HepG2 (cell line): ENCODE measurements at regions not wholly inside any gene's neighbourhood (a gene's known extent, or its start where the extent isn't known, plus 50 kb on each side); places are given as distances from the start of the nearest gene placed in this dataset.

Experiments
- ATAC-seq: fragments of 200-7000 bp; cut with Tn5 transposase; 3 replicates; pipeline ENCODE4 v1.9.1; 2020; ENCODE audit warnings: mild to moderate bottlenecking, moderate library complexity
- BruUV-seq: library from RNA; stranded (reverse); fragments of 400-500 nt; replicated peaks from 2 replicates; lab custom pipeline; 2021; lab: Mats Ljungman, UMichigan
- CTCF ChIA-PET: fragments of 300-600 bp; formaldehyde crosslinking; extraction: SDS; loops from one replicate; lab custom pipeline; 2021; ENCODE audit warnings: low total read pairs, inconsistent platforms, low intra/inter-chr PET ratio; lab: Yijun Ruan, JAX
- POLR2A ChIA-PET: fragments of 350-600 bp; sonication (Branson Sonifier 250); formaldehyde crosslinking; loops from one replicate; lab custom pipeline; 2020; ENCODE audit warnings: antibody characterized with exemption, inconsistent platforms; lab: Yijun Ruan, JAX
- DNase-seq: peaks from one replicate; pipeline ENCODE4 v3.0.0-alpha.2; 2015; ENCODE audit warnings: low spot score
- FAIRE-seq: peaks from 3 replicates; lab custom pipeline; 2011; peaks lifted over from hg19 to GRCh38; lab: Jason Lieb, UNC
- H2AFZ ChIP-seq: one replicate; pipeline ENCODE4 v1.6.1; 2011; ENCODE audit warnings: low read length, inconsistent platforms
- H3K27ac ChIP-seq: fragments of 300-600 bp; 3 replicates; pipeline ENCODE4 v1.8.0; 2011; ENCODE audit warnings: mixed run types, mild to moderate bottlenecking, mixed read lengths, low read length, inconsistent platforms; ENCODE audit not compliant: insufficient read depth; ENCODE audit errors: extremely low read length
- H3K27me3 ChIP-seq, 2 experiments: fragments of 200-600 bp in 1 of 2; 2 replicates in 1 of 2; 3 replicates in 1 of 2; pipeline versions ENCODE4 v1.6.0 to v1.8.0; 2011; ENCODE audit warnings: low read length in 2 of 2, mild to moderate bottlenecking in 2 of 2, moderate library complexity in 2 of 2, inconsistent platforms in 1 of 2; ENCODE audit not compliant: insufficient read depth in 2 of 2, control insufficient read depth in 1 of 2
- H3K36me3 ChIP-seq, 2 experiments: fragments of 200-600 bp in 1 of 2; replicated peaks in 1 of 2; 2 replicates in 1 of 2; 3 replicates in 1 of 2; pipeline versions ENCODE4 v1.5.1 to v1.8.0; 2011; ENCODE audit warnings: low read length in 2 of 2, inconsistent platforms in 1 of 2; ENCODE audit not compliant: insufficient read depth in 2 of 2, control insufficient read depth in 1 of 2
- H3K4me1 ChIP-seq: 2 replicates; pipeline ENCODE4 v1.5.1; 2012; ENCODE audit warnings: low read length, inconsistent platforms; ENCODE audit not compliant: insufficient read depth
- H3K4me2 ChIP-seq: 2 replicates; pipeline ENCODE4 v1.6.0; 2011; ENCODE audit warnings: low read depth, low read length, inconsistent platforms
- H3K4me3 ChIP-seq, 3 experiments: fragments of 200-600 bp in 1 of 3; sonication (generic), shearing (Covaris generic) in 1 of 3; replicated peaks in 1 of 3; 2 replicates each; pipeline ENCODE4 v1.5.1; 2011 to 2016; ENCODE audit warnings: low read length in 3 of 3, inconsistent platforms in 2 of 3, low read depth in 2 of 3, mild to moderate bottlenecking in 2 of 3, control low read depth in 1 of 3, mixed read lengths in 1 of 3; ENCODE audit not compliant: insufficient read depth in 1 of 3
- H3K79me2 ChIP-seq: one replicate; pipeline ENCODE4 v1.6.1; 2011; ENCODE audit warnings: low read length, inconsistent platforms; ENCODE audit not compliant: insufficient read depth
- H3K9ac ChIP-seq: 2 replicates; pipeline ENCODE4 v1.6.0; 2011; ENCODE audit warnings: mild to moderate bottlenecking, low read depth, low read length, inconsistent platforms; ENCODE audit not compliant: insufficient read depth
- H3K9me3 ChIP-seq: 2 replicates; pipeline ENCODE4 v1.5.1; 2012; ENCODE audit warnings: mild to moderate bottlenecking, low read length
- H4K20me1 ChIP-seq: 2 replicates; pipeline ENCODE4 v1.6.0; 2011; ENCODE audit warnings: inconsistent platforms, mild to moderate bottlenecking, low read length, moderate library complexity; ENCODE audit not compliant: insufficient read depth
- CENPBD1 ChIP-seq: sonication (generic); formaldehyde crosslinking; IDR thresholded peaks from 2 replicates; pipeline ENCODE4 v1.8.0; 2022; ENCODE audit warnings: missing genetic modification reagents, low read depth, mild to moderate bottlenecking, borderline replicate concordance
- MAFF ChIP-seq: IDR thresholded peaks from 2 replicates; pipeline ENCODE4 v1.6.1; 2011; ENCODE audit warnings: low read depth, low read length, improper control_type of control experiment
- MAFK ChIP-seq, 2 experiments: IDR thresholded peaks in 1 of 2; conservative IDR thresholded peaks in 1 of 2; 2 replicates each; pipeline ENCODE4 v1.6.1; 2011; ENCODE audit warnings: improper control_type of control experiment in 2 of 2, low read length in 2 of 2
- MLX ChIP-seq: IDR thresholded peaks from 2 replicates; pipeline ENCODE4 v1.6.1; 2016
- MXD1 ChIP-seq: sonication (generic); formaldehyde crosslinking; IDR thresholded peaks from 2 replicates; pipeline ENCODE4 v1.4.0; 2020; ENCODE audit warnings: mild to moderate bottlenecking, missing genetic modification reagents
- NCOA1 ChIP-seq: sonication (generic); formaldehyde crosslinking; IDR thresholded peaks from 2 replicates; pipeline ENCODE4 v1.9.0; 2021; ENCODE audit warnings: missing genetic modification reagents
- ZNF672 ChIP-seq: sonication (generic); formaldehyde crosslinking; IDR thresholded peaks from 2 replicates; pipeline ENCODE4 v1.8.1; 2022; ENCODE audit warnings: missing genetic modification reagents
- WGBS: methylation state at CpG from one replicate; pipeline ENCODE4 v1.1.6; 2017; ENCODE audit warnings: low lambda C conversion rate; 5-methylcytosine and 5-hydroxymethylcytosine counted together
- in situ Hi-C: cut with HindIII; loops from 2 replicates; pipeline ENCODE4 v1.10.0; 2017; ENCODE audit warnings: low pct_unique_long_range_greater_than_20kb; ENCODE audit not compliant: extremely low pct_ligation_motif_present
- intact Hi-C: fragments of 100-400 bp; cut with micrococcal nuclease; formaldehyde crosslinking; loops from one replicate; pipeline ENCODE4 v1.10.0; 2022; ENCODE audit not compliant: unreplicated experiment
- TF ChIP-seq, protein P1 (sequence below): sonication (generic); formaldehyde crosslinking; IDR thresholded peaks from 2 replicates; pipeline ENCODE4 v1.4.0; 2020; ENCODE audit warnings: missing genetic modification reagents, borderline replicate concordance
- TF ChIP-seq, protein P2 (sequence below): sonication (generic); formaldehyde crosslinking; IDR thresholded peaks from 2 replicates; pipeline ENCODE4 v1.4.0; 2020; ENCODE audit warnings: low read depth, missing genetic modification reagents
- TF ChIP-seq, protein P3 (sequence below): sonication (generic); formaldehyde crosslinking; IDR thresholded peaks from 2 replicates; pipeline ENCODE4 v1.5.1; 2020; ENCODE audit warnings: mild to moderate bottlenecking, moderate library complexity, missing genetic modification reagents

- TF ChIP-seq, protein P1, sequence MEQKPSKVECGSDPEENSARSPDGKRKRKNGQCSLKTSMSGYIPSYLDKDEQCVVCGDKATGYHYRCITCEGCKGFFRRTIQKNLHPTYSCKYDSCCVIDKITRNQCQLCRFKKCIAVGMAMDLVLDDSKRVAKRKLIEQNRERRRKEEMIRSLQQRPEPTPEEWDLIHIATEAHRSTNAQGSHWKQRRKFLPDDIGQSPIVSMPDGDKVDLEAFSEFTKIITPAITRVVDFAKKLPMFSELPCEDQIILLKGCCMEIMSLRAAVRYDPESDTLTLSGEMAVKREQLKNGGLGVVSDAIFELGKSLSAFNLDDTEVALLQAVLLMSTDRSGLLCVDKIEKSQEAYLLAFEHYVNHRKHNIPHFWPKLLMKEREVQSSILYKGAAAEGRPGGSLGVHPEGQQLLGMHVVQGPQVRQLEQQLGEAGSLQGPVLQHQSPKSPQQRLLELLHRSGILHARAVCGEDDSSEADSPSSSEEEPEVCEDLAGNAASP: no peak
- TF ChIP-seq, protein P2, sequence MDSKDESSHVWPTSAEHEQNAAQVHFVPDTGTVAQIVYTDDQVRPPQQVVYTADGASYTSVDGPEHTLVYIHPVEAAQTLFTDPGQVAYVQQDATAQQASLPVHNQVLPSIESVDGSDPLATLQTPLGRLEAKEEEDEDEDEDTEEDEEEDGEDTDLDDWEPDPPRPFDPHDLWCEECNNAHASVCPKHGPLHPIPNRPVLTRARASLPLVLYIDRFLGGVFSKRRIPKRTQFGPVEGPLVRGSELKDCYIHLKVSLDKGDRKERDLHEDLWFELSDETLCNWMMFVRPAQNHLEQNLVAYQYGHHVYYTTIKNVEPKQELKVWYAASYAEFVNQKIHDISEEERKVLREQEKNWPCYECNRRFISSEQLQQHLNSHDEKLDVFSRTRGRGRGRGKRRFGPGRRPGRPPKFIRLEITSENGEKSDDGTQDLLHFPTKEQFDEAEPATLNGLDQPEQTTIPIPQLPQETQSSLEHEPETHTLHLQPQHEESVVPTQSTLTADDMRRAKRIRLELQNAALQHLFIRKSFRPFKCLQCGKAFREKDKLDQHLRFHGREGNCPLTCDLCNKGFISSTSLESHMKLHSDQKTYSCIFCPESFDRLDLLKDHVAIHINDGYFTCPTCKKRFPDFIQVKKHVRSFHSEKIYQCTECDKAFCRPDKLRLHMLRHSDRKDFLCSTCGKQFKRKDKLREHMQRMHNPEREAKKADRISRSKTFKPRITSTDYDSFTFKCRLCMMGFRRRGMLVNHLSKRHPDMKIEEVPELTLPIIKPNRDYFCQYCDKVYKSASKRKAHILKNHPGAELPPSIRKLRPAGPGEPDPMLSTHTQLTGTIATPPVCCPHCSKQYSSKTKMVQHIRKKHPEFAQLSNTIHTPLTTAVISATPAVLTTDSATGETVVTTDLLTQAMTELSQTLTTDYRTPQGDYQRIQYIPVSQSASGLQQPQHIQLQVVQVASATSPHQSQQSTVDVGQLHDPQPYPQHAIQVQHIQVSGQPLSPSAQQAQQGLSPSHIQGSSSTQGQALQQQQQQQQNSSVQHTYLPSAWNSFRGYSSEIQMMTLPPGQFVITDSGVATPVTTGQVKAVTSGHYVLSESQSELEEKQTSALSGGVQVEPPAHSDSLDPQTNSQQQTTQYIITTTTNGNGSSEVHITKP: no peak
- TF ChIP-seq CENPBD1 (no peak), MLX (CRISPR knock-in tag) (no peak), MXD1 (CRISPR knock-in tag) (no peak), NCOA1 (CRISPR knock-in tag) (no peak), ZNF672 (no peak)
Measured at GRCh38 chr6:92428448-92428847, 990.9 kb downstream of the EPHA7 start (continued).

GRCh38 chr6:92427453-92427852 lies 991.9 kb downstream of the EPHA7 start:
- ChIA-PET CTCF (no interaction called here), POLR2A (no interaction called here)
- Histone ChIP-seq H2AFZ (no peak overlapping the region), H3K79me2 (no peaks in the 10 kb centered on the region), H3K4me3 (no peak overlapping the region), H3K4me1 (no peaks in the 10 kb centered on the region), H3K9ac (no peak overlapping the region), H4K20me1 (no peaks in the 10 kb centered on the region), H3K9me3 (no peaks in the 10 kb centered on the region), H3K27me3 (no peaks in the 10 kb centered on the region), H3K36me3 (no peaks in the 10 kb centered on the region), H3K27ac (no peak overlapping the region), H3K4me2 (no peak overlapping the region)
- ATAC-seq (no peak), DNase-seq (no peak), FAIRE-seq (no peak)
- intact Hi-C loops (no loop called here), in situ Hi-C loops (no loop called here)
- TF ChIP-seq MAFK (conservative IDR thresholded peaks at IDR 0.05 in 1 of 2, IDR thresholded peaks at IDR 0.05 in 1 of 2; ENCODE audit: low read length in 2 of 2) (peak; percentile 72 to 76), MAFF (peak; percentile 57; the same call in 1 of the 2 replicates)
- TF ChIP-seq, protein P3, sequence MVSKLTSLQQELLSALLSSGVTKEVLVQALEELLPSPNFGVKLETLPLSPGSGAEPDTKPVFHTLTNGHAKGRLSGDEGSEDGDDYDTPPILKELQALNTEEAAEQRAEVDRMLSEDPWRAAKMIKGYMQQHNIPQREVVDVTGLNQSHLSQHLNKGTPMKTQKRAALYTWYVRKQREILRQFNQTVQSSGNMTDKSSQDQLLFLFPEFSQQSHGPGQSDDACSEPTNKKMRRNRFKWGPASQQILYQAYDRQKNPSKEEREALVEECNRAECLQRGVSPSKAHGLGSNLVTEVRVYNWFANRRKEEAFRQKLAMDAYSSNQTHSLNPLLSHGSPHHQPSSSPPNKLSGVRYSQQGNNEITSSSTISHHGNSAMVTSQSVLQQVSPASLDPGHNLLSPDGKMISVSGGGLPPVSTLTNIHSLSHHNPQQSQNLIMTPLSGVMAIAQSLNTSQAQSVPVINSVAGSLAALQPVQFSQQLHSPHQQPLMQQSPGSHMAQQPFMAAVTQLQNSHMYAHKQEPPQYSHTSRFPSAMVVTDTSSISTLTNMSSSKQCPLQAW: no peak
- no TSS peak for BruUV-seq
- WGBS: 2% methylated on average over 2 of the region's 2 CpGs
